ENCODE measurements at regions not wholly inside any gene's neighbourhood (a gene's known extent, or its start where the extent isn't known, plus 50 kb on each side); places are given as distances from the start of the nearest gene placed in this dataset.

DNA sequence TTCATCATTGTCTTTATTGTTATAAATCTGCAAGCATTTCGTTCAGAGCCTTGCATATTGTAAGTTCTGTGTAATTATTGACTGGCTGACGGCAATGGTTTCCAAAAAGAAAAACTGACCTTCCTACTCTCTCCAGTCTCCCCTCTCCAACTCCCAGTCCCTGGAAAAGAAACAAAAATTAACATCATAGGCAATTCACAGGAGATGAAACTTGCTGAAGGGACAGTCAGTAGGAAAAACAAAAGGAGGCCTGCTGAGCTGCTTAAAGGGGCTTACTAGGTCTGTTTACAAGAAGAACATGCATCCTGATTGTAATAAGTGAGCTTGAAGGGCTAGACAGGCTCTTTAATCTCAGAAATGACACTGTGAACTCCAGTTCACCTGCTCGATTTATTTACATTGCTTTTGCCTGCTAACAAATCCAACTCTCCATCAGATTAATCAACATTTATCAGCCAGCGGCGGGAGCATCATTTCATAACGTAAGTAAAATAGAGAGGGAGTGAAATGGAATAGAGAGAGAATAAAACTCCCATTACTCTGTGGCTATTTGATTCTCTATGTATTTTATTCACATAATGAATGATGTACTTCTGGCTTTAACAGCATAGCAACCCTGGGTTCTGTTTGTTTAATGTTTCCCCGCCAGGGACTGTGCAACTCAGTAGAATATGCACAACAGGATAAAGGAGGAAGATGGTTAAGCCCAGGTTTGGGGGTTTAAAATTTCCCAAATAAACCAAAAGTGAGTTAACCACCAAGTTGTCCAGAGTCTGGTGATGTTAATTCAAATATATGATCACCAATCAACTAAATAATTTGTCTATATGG is 256.7 kb upstream of the SETBP1 start:
- no peak for DNase-seq (ENCODE audit: low spot score)
- no peak for TF ChIP-seq CTCF (IDR thresholded peaks at IDR 0.05; ENCODE audit: extremely low read depth, missing control alignments)

DNA sequence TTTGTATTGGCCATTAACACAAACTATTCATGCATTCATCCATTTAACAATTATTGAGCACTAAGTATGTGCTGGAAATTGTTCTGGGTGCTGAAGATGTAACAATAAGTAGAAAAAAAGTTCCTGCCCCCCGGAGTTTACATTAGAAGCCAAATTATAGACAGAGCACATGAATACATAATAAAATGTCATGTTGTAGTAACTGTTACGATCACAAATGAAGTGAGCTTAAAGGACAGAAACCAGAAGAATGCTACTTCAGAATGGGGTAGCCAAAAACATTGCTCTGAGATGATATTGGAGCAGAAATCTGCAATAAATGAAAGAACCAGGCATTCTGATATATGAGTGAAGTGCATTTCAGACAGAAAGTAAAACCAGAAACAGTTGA is 256.0 kb upstream of the SETBP1 start:
- no peak for TF ChIP-seq CTCF (IDR thresholded peaks at IDR 0.05; ENCODE audit: extremely low read depth, missing control alignments)
- no peak for DNase-seq (ENCODE audit: low spot score)

DNA sequence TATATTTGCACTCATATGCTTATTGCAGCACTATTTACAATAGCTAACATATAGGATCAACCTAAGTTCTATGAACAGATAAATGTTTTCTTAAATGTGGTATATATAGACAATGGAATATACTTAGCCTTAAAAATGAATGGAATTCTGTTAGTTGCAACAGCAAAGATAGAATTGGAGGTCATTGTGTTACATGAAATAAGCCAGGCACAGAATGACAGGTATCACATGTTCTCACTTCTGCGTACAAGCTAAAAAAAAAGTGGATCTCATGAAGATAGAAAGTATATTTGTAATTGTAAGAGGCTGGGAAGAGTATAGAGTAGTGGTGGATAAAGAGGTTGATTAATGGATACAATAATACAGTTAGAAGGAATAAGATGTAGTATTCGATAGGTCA is 255.5 kb upstream of the SETBP1 start:
- no peak for DNase-seq (ENCODE audit: low spot score)
- no peak for TF ChIP-seq CTCF (IDR thresholded peaks at IDR 0.05; ENCODE audit: extremely low read depth, missing control alignments)

- DNase-seq (ENCODE audit: low spot score): no peak
- no peak for TF ChIP-seq CTCF (IDR thresholded peaks at IDR 0.05; ENCODE audit: extremely low read depth, missing control alignments)
These were observed 243.1 kb upstream of the SETBP1 start for GRCh38 chr18:44437603-44438002.

DNA sequence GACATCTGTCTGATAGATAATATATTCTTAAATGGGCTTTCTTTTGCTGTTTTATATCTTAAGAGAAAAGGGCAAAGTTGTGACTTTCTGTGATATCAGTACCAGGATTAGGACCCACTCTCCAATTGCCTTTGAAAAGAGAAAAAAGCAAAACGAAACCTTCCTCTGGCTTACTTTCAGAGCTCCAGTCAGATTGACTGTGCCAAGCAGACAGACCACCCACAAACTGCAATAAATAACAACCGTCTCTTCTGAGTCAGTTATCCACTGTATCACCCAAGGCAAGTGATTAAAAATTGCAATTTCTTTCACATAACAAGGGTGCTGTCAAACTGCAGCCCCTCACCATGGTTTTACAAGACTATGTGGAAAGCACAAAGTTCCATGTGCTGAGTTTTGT is 230.5 kb upstream of the SETBP1 start:
- TF ChIP-seq CTCF (IDR thresholded peaks at IDR 0.05; ENCODE audit: extremely low read depth, missing control alignments): no peak

GRCh38 chr18:44452346-44452745 is 228.3 kb upstream of the SETBP1 start:
- no peak for TF ChIP-seq CTCF (IDR thresholded peaks at IDR 0.05; ENCODE audit: extremely low read depth, missing control alignments)
- no peak for DNase-seq (ENCODE audit: low spot score)

More for the DNA sequence above, 230.5 kb upstream of the SETBP1 start:
- no peak for DNase-seq (ENCODE audit: low spot score)

DNA sequence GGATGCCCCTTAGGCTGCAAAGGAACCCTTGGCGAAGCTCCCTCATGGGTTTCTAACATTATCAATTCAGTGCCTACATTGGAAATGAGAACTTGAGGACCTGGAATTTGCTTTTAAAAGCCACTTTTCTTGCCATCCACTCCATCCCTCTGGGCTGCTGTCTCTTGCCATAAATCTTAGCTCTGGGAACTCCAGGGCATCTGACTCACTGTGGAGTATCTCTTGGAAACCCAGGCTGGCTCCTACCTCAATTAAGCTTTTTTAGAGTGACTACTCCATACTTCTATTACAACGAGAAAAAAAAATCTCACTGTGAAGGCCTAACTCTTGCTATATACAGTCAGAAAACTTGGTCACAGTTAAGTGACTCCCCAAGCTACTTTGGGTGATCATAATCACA is 227.2 kb upstream of the SETBP1 start:
- TF ChIP-seq CTCF (IDR thresholded peaks at IDR 0.05; ENCODE audit: extremely low read depth, missing control alignments): no peak
- DNase-seq (ENCODE audit: low spot score): no peak
